Stimulated activated CD4-positive, alpha-beta T cell treated with anti-CD3 and anti-CD28 coated beads, Interleukin-4, amount 100 ng/mL, for 48 hours (primary cell): ENCODE measurements at regions not wholly inside any gene's neighbourhood (a gene's known extent, or its start where the extent isn't known, plus 50 kb on each side); places are given as distances from the start of the nearest gene placed in this dataset.
"Not testable (repeated sequence)": the region's sequence is repeated elsewhere in the genome, so short reads cannot be mapped to it uniquely, and the experiment has no call there.

Source experiments
- DNase-seq, 2 donors: peaks; one replicate each; pipeline ENCODE4 v3.0.0-alpha.2; 2020; ENCODE audit warnings: low read depth in 2 of 2

GRCh38 chr18:52060607-52061304, 279.2 kb upstream of the DCC start:
- no peak for DNase-seq

- DNase-seq = no peak
Measured at GRCh38 chr18:52063923-52064322, 276.1 kb upstream of the DCC start.

- no peak for DNase-seq
Measured at GRCh38 chr18:52069201-52069600, 270.8 kb upstream of the DCC start.

- DNase-seq = no peak
Measured at GRCh38 chr18:52070291-52070756, 269.7 kb upstream of the DCC start.

GRCh38 chr18:52077251-52077983, 262.6 kb upstream of the DCC start:
- no peak for DNase-seq

GRCh38 chr18:52082246-52082645, 257.8 kb upstream of the DCC start:
- DNase-seq = no peak

GRCh38 chr18:52087140-52087539, 252.9 kb upstream of the DCC start:
- no peak for DNase-seq

DNA sequence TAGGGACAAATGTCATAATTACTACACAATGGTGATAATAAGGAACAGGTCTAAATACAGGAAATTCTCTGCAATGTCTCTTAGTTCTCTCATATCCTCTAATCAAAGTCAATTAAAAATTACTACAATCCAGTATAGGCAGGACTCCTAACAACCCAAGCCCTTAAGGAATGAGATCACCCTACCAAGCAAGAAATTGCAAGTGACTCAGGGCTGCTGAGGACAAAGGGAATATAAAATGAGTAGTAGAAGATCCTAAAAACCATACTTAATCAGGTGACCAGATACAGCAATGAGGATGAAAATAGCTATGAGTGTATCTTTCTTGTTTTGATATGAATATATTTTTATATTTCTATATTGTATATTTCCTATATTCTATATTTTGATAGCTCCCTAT, 250.0 kb upstream of the DCC start:
- no peak for DNase-seq

DNA sequence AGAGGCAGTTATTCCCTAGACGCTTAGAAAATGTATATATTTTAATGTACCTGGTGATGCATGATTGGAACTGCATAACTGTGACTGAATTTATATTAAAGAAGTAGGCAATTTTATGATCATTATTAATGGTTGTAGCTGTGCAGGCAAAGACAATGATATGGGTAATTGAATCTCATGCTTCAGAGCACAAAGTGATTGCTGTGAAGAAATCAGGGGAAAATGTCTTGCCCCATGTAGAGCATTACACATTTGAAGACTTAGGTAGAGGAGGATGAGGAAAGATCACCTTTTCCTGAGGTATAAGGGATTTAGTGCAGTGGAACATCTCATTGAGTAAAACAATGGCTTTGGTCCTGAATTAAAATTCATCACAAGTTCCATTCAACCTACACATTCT, 246.8 kb upstream of the DCC start:
- DNase-seq = no peak

DNA sequence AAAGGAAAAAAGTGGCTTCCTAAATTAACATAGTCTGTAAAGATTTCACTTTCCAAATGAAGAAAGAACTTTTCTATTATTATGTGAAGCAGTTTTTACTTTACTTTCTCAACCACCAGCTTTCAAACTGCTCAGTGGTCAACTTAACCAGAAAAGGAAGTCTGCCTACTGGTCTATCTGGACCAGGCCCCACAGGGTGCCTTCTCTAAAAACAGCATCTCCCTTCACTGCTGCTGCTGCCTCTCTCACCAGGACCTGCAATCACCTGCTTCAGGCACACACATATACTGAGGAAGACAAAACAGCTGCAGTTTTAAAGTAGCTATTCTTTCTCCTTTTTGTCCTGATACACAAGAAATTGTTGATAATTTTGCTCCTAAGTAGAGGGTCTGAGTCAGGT, 221.3 kb upstream of the DCC start:
- no peak for DNase-seq

GRCh38 chr18:52130624-52131301, 209.2 kb upstream of the DCC start:
- no peak for DNase-seq

DNA sequence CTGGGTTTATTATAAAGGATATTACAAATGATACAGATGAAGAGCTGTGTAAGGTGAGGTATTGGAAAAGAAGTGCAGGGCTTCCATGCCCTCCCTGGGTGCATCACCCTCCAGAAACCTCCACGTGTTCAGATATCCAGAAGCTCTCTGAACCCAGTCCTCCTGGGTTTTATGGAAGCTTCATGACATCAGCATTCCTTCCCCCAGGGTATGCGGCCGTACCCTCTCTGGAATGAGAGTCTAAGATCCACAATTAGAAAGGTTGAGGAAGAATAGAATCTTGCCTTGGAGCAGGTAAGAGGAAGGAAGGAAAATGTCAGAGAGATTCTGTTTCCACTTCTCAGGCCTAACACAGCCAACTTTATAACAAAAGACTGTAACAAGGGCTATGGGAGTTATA, 208.2 kb upstream of the DCC start:
- no peak for DNase-seq

DNA sequence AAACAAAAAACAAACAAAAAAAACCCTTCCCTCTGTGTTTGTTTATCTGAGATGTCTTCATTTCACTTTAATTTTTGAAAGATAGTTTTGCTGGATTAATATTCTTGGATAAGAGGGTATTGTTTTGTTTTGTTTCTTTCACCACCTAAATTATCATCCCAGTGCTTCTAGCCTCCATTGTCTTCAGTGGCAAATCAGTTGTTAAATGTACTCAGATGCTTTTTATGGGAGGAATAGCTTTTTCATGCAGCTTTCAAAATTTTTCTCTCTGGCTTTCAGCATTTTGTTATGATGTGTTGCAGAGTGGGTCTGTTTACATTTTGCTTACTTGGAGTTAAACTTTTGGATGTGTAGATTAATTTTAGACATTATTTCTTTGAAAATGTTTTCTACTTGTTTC, 203.5 kb upstream of the DCC start:
- no peak for DNase-seq

DNA sequence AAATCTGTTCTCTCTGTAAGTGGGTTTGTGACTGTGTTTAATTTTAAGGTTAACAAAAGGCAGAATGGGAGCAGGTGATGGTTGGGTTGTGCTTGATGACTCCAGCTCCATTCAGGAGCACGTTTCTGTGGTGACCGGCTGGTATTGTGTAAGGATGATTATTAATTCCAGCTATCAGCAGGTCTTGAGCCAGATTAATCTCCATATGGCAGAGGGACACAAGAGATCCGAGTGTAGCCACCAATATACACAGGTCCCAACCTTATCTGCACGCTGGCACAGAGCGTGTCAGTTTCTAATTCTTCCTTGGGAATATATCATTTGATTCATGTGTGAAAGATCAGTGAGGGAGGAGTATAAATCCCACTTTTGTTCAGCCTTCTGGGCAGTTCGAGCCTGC, 199.0 kb upstream of the DCC start:
- no peak for DNase-seq

DNA sequence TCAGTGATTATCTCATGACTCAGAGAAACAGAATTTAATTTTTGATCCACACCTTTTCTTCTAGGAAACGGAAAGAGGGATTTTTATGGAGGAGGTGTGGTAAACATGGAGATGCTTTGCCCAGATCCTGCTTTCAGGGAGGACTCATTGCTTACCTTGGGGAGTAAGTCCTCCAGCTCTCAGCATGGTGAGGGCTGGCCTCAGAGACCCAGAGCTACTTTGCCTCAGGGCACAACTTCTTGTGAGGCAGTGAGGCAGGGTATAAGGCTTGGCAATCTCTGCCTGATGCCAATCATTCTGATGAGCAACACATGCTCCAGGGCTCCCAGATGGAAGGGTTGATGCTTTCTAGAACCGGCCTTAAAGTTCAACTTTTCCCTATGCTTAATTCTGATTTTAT, 189.9 kb upstream of the DCC start:
- no peak for DNase-seq

DNA sequence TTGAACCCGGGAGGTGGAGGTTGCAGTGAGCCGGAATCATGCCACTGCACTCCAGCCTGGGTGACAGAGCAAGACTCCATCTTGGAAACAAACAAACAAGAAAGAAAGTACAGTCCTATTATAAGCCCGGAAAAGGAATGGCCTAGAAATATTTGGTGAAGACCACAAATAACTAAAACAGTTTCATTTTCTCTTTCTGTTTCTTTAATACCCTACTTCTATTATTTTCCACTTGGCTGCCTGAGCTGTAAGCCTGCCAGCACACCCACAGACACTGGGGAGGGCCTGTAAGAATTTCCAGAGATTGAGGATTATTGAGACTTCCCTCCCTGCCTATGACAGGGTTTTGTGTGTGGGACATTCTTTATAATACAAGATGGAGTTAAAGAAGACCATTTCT, 188.0 kb upstream of the DCC start:
- no peak for DNase-seq

- DNase-seq = no peak
Measured at GRCh38 chr18:52156166-52156565, 183.8 kb upstream of the DCC start.

DNA sequence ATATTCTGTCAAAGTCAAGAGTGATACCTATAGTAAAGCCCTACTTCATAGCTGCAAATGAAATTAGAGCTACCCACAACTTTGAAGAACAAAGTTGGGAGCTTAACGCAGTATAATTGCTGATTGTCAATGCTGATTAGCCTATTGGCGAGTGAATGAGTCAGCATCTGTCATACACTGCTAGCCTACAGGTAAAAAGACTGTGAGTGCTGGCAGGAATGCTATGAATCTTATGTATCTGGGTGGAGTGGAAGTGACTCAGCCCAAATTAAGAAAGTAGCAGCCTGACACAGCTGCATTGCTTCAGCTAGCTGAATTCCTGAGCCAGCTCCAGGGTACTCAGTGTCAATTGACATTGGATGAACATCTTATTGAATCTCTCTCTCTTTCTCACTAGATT, 179.4 kb upstream of the DCC start:
- no peak for DNase-seq

DNA sequence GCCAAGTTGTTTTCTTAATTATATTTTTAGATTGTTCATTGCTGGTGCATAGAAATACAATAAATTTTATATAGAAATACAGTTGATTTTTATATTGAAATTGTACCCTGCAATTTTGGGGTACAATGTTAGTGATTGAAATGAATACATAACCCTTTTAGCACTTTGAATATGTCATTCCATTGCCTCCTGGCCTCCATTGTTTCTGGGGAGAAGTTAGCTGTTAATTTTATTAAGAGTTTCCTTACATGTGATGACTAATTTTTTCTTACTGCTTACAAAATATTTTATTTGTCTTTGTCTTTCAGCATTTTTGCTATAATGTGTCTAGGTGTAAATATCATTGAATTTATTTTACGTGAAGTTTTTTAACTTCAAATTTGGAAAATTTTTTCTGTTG, 176.5 kb upstream of the DCC start:
- DNase-seq = no peak

DNA sequence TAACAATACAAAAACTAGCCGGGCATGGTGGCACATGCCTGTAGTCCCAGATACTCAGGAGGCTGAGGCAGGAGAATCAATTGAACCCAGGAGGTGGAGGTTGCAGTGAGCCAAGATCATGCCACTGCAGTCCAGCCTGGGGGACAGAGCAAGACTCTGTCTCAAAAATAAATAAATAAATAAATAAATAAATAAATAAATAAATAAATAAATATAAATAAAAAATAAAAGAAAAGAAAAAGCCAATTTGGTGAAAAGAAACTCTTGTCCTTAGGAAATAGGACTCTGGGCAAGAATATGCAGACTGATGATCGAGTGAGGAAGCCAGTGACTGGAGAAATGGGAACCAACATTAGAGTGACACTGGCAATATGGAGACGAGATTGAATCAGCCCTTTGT, 171.9 kb upstream of the DCC start:
- DNase-seq = not testable (repeated sequence)

DNA sequence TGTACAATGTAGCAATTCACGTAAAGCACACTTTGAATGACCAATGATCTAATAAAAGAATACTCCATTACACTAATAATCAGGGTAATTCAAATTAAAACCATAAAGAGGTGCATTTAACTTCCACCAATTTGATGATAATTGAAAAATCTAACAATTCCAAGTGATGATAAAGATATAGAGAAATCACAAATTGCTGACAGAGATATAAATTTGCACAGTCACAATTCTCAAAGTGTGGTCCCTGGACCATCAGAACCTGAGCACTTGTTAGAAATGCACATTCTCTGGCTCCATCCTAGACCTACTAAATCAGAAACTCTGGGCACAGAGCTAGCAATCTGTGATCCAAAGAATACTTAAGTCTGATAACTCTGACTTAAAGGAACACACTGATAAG, 165.8 kb upstream of the DCC start:
- no peak for DNase-seq

- no peak for DNase-seq
Measured at GRCh38 chr18:52175406-52175805, 164.6 kb upstream of the DCC start.

DNA sequence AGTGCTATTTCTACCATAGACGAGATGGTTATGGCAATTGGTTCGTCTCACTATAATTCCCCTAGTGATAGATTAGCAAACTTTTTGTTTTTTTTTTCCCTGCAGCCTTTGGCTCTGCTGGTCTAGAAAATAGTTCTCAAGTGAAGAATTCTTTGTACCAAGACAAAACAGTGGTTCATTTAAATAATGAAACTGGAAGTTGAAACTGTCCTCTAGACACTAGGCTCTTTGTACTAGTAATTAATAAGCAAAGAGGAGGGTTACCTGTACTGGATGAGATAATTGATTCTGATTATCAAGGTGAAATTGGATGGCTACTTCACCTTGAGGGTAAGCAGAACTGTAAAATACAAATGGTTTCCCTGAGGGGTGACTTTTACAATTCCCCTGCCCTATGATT, 156.9 kb upstream of the DCC start:
- no peak for DNase-seq
